ENCODE measurements at regions not wholly inside any gene's neighbourhood (a gene's known extent, or its start where the extent isn't known, plus 50 kb on each side); places are given as distances from the start of the nearest gene placed in this dataset.
"Not testable (repeated sequence)": the region's sequence is repeated elsewhere in the genome, so short reads cannot be mapped to it uniquely, and the experiment has no call there.

GRCh38 chr16:15307184-15307583 is 70.9 kb downstream of the NPIPA5 start:
- not testable (repeated sequence) for DNase-seq

- DNase-seq, result peak; percentile 20
Measured at GRCh38 chr16:15305889-15306288, 72.2 kb downstream of the NPIPA5 start.

DNA sequence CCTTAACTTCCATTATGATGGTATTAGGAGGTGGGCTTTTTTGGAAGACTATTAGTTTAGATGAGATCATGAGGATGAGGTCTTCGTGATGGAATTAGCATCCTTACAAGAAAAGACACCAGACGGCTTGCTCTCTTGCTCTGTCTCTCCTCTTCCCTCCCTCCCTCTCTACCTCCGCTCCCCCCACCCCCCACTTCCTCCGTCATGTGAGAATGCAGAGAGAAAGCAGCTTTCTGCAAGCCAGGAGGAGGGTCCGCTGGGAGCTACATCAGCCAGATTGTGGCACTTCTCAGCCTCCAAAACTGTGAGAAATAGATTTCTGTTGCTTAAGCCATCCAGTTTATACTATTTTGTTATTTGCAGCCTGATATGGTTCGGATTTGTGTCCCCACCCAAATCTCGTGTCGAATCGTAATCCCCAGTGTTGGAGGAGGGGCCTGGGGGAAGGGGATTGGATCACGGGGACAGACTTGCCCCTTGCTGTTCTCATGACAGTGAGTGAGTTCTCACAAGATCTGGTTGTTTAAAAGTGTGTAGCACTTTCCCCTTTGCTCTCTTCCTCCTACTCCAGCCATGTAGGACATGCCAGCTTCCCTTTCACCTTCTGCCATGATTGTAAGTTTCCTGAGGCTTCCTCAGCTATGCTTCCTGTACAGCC is 74.3 kb downstream of the NPIPA5 start:
- not testable (repeated sequence) for DNase-seq

- DNase-seq, result not testable (repeated sequence)
Measured at GRCh38 chr16:15297104-15297503, 81.0 kb downstream of the NPIPA5 start.

DNA sequence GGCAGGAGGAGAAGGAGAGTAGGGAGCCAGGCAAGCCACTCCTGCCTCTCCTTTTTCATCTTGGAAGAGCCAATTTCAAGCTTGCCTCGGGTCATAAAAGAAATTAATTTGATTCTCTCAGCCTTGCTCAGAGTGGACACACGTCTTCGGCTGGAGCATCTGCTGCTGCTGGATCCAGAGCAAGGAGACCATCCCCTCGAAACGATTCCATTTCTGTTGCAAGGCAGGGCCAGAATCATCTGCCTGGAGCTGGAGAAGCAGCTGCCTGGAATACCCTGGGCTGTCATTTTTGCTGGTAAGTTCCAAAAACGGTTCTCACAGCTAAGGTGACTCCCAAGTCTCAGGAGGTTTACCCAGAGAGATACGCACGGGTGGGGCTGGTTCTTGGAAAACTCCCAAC is 103.3 kb downstream of the NPIPA5 start:
- DNase-seq, result not testable (repeated sequence)

- DNase-seq, result not testable (repeated sequence)
Measured at GRCh38 chr16:15273964-15274363, 104.1 kb downstream of the NPIPA5 start.

- DNase-seq, result not testable (repeated sequence)
Measured at GRCh38 chr16:15266941-15267340, 111.2 kb downstream of the NPIPA5 start.

- not testable (repeated sequence) for DNase-seq
Measured at GRCh38 chr16:15262212-15262611, 115.9 kb downstream of the NPIPA5 start.

- not testable (repeated sequence) for DNase-seq
Measured at GRCh38 chr16:15247971-15248370, 130.1 kb downstream of the NPIPA5 start.

DNA sequence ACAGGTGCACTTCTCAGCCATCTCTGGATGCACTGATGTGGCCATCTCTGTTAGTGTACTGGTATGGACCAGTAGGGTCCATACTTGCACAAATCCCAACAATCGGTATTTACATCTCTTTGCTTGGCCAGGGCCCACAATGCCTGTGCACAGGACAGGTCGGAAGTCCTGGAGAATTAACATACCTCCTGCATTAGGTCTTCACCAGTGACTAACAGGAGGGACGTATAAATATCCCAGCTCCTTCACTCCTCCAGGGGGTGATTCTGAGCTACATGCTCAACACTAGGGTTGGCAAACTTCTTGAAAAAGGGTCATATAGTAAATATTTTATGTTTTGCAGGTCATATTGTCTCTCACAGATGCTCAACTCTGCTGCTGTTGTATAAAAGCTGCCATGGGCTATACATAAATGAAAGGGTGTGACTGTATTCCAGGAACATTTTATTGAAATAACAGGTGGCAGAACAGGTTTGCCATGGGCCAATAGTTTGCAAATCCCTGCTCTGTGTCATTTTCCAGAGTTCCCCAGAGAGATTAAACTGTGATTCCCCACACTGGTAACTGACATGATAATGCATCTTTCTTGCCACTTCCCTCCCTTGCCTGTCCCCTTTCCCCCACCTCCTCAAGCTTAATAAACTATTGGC is 141.3 kb downstream of the NPIPA5 start:
- not testable (repeated sequence) for DNase-seq

DNA sequence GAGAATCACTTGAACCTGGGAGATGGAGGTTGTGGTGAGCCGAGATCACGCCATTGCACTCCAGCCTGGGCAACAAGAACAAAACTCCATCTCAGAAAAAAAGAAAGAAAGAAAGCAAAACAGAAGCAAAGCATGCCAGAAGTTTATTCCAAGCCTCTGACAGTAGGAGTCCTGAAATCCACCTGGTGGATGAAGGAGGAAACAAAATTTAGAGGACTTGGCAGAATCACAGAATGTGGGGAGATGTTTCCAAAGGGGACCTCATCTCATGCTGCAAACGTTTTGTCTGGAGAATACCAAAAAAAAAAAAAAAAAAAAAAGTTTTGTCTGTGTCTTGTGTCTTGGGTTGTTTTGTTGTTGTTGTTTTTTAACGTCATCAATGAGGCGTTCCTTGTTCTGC is 141.1 kb upstream of the RRN3 start:
- not testable (repeated sequence) for DNase-seq

- not testable (repeated sequence) for DNase-seq
Measured at GRCh38 chr16:15234702-15235101, 140.6 kb upstream of the RRN3 start.

GRCh38 chr16:15230432-15230831 is 136.4 kb upstream of the RRN3 start:
- not testable (repeated sequence) for DNase-seq

GRCh38 chr16:15229661-15230060 is 135.6 kb upstream of the RRN3 start:
- DNase-seq, result not testable (repeated sequence)

DNA sequence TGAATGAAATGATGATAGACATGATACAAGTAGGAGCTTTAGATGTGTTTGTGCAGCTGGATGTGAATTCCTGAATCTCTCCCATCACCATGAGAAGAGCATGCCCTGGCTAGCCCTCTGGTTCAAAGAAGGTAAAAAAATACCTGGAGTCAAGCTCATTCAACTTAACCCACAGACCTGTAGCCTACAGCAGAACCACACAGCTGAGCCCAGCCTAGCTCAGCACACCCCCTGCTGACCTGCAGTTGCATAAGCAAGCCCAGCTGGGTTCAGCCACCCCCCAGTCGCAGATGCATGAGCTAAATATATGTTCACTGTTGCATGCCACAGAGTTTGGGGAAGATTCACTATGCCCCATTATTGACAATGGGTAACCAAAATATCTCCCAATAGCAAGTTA is 130.6 kb upstream of the RRN3 start:
- DNase-seq, result not testable (repeated sequence)

- DNase-seq, result not testable (repeated sequence)
Measured at GRCh38 chr16:15223398-15223797, 129.3 kb upstream of the RRN3 start.

GRCh38 chr16:15219679-15220615 is 125.9 kb upstream of the RRN3 start:
- not testable (repeated sequence) for DNase-seq

DNA sequence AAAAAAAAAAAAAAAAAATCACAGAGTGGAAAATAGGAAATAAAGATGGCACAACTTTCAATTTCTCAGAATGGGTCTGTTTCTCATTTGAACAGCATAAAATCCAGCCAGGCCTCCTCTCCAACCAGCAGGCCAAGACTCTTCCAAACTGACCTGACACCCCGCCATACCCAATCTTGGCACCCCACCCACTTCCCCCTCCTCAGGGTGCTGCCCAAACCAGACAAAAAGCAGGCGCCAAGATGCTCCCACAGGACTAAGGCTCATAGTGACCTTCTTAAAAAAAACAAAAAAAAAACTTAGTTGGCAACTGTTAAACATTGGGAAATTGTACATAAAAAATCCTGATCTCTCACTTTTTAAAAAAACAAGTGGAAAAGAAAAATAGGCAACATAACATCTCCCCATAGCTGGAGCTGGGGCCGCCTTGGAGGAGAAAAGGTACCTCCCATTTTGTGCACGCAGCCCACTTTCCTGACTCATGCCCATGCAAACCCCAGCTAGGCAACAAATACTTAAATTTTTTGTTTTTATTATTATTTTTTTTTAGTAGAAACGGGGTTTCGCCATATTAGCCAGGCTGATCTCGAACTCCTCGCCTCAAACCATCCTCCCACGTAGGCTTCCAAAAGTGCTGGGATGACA is 124.9 kb upstream of the RRN3 start:
- not testable (repeated sequence) for DNase-seq

DNA sequence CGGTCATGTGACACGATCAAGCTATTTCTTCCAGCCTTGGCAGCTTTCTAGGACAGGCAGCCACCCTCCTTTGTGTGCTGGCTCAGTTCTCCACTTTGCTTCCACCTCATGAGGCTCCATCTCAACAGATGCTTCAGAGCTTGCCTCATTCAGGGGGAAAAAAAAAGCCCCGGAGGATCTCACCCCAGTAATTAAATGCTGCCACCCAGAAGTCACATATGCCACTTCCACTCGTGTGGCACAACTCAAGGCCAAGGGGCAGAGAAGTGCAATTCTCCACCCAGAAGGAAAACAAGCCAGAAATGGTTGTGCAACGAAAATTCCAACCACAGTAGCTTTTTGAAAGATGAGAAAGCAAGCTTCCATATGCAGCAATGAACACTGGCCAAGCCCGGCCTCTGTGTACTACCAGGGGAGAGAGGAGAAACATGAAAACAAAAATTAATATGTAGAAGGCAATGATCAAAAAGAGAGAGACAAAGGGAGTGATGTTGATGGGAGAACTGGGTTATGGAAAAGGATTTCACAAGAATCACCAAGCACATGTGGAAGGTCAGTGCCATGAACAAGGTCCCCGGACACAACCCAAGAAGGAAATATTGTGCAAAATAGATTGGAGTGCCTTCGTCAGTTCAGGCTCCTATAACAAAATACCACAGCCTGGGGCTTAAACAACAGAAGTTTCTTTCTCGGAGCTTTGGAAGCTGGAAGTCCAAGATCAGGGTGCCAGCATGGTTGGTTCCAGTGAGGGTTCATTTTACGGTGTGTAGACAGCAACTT is 113.3 kb upstream of the RRN3 start:
- not testable (repeated sequence) for DNase-seq

DNA sequence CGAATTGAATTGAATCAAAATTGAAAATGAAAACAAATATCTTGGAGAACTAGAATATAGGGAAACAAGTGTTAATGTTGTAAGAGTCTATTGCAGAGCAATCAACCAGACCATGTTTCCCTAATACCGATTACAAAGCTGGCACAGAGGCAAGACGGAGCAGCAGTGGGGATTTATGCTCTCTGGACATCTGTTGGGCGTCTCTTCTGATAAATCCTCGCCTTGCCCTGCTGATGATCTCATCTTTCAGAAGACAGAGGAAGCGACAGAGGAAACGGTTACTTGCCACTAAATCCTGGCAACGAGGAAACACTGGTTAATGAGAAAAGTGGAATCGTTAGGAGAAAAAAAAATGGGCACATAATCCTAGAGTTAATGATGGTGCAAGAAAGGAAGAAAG is 112.4 kb upstream of the RRN3 start:
- not testable (repeated sequence) for DNase-seq

- not testable (repeated sequence) for DNase-seq
Measured at GRCh38 chr16:15205939-15206338, 111.9 kb upstream of the RRN3 start.

- not testable (repeated sequence) for DNase-seq
Measured at GRCh38 chr16:15204571-15204970, 110.5 kb upstream of the RRN3 start.

All from NCI-H226 (cell line).